HAP-1 (cell line): ENCODE measurements at regions not wholly inside any gene's neighbourhood (a gene's known extent, or its start where the extent isn't known, plus 50 kb on each side); places are given as distances from the start of the nearest gene placed in this dataset.

Experiments used
- DNase-seq, 2 experiments: peaks; one replicate each; pipeline ENCODE4 v3.0.0-alpha.2; 2016 to 2020; ENCODE audit warnings: low spot score in 2 of 2
- H3K27me3 ChIP-seq: fragments of 250-450 bp; sonication (Bioruptor Pico); 2 replicates; pipeline ENCODE4 v1.5.1; 2020; ENCODE audit warnings: low read depth, mild to moderate bottlenecking, moderate library complexity
- H3K36me3 ChIP-seq: fragments of 250-450 bp; sonication (Bioruptor Pico); replicated peaks from 2 replicates; pipeline ENCODE4 v1.5.1; 2020; ENCODE audit warnings: mild to moderate bottlenecking
- H3K4me1 ChIP-seq: fragments of 250-450 bp; sonication (Bioruptor Pico); 2 replicates; pipeline ENCODE4 v1.5.1; 2020; ENCODE audit warnings: mild to moderate bottlenecking
- H3K4me3 ChIP-seq: fragments of 250-450 bp; sonication (Bioruptor Pico); 2 replicates; pipeline ENCODE4 v1.5.1; 2020; ENCODE audit warnings: mild to moderate bottlenecking, moderate library complexity
- H3K9me3 ChIP-seq: fragments of 250-450 bp; sonication (Bioruptor Pico); 2 replicates; pipeline ENCODE4 v1.5.1; 2020; ENCODE audit warnings: mild to moderate bottlenecking, moderate library complexity
- in situ Hi-C: fragments of 300-500 bp; cut with MboI; formaldehyde crosslinking; loops from 3 replicates; pipeline ENCODE4 v1.14.3; 2020; ENCODE audit warnings: low sequenced_read_pairs, inconsistent platforms, mixed read lengths

DNA sequence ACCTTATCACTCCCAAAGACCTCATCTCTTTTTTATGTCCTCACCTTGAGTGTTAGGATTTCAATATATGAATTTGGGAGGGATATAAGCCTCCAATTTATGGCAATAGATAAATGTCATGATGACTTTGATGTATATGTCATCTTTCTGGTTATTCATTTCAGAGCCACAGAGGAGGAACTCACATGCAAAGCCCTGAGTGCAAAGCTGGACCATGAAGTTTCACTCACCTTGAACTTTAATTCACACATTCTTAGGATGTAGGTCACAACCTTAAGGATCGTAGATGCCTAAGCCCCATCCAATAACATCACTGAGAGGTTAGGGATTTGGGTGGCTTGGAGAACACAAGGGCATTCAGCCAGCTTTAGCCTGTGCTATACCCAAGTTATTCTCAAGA, 81.9 kb upstream of the ZPBP start:
- no peaks in the 10 kb centered on the region for H3K36me3 ChIP-seq
- no peaks in the 10 kb centered on the region for H3K9me3 ChIP-seq
- DNase-seq = no peak
- in situ Hi-C loops = no loop called here
- H3K4me1 ChIP-seq = no peaks in the 10 kb centered on the region
- H3K27me3 ChIP-seq = no peaks in the 10 kb centered on the region
- no peak overlapping the region for H3K4me3 ChIP-seq

DNA sequence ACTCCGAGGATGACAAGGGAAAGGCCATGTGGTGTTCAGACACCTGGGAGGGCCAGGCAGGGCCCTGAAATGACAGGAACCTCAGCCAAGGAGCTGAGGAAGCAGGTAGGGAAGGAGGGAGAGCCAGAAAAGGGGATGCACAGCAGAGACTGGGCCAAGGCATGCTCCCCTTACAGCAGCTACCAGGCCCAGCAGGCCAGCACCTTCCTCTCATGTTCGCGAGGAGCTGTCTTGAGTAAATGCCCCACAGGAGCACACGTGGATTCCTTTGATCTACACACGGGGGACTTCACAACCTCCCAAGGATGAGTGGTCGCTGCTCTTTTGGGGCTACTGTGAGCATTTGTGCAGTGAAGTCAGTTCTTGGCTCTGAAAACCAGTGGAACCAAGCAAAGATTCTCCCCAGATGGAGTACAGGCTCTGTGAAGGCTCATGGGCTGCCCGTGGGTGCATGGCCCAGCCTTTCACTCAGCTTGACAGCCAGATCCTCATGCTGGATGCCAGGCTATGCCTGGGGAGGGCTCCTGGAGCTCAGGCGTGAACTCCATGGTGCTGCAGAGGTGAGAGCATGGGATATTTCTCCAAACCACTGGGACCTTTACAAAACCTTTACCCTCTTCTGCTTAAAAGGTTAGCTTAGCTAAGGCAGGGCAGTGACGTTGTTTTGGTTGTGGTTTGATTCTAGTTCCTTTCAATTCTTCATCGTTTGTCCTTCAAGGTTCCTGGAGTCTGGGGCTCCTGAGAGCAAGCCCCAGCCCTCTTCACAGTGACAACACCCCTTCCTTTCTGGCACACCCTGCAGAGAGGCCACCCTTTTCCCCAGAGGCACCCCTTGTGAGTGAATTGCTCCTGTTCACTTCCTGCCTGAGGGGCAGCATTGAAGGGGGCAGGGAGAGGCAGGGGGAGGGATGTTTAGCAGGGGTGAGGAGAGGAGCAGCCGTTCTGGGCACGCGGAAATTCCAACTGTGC, 74.2 kb upstream of the ZPBP start:
- Histone ChIP-seq H3K27me3 (no peaks in the 10 kb centered on the region), H3K36me3 (no peaks in the 10 kb centered on the region), H3K9me3 (no peaks in the 10 kb centered on the region), H3K4me3 (no peak overlapping the region), H3K4me1 (no peaks in the 10 kb centered on the region)
- DNase-seq = no peak
- in situ Hi-C loops = no loop called here

DNA sequence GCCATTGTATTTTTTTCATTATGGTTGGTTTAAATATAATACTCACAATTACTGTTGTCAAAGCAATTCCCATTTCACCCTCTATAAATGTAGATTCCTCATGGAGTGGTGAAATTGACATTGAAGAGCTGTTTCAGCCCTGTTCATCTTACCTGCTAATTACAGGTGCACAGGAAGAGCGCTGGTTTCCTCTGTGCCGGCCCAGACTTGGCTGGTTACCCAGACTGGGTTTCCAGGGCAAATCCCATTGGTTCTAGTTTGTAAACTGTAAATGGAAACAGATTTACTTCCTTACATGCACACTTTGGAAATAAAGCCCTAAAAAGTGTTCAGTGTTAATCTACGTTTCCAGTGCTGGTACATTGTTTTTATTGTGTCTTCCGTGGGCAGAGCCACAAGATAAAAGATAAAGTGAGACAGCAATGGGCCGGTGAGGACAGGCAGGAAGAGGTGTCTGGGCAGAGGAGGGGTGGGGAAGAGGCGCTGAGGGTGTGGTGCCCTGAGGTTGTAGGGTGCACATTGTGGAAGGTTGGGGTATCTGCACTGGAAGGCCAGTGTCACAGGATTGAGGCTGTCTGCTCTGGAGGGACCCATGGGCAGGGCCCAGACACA, 71.6 kb upstream of the ZPBP start:
- no peaks in the 10 kb centered on the region for H3K36me3 ChIP-seq
- H3K9me3 ChIP-seq = no peaks in the 10 kb centered on the region
- no peak for DNase-seq
- in situ Hi-C loops = no loop called here
- H3K4me1 ChIP-seq = no peaks in the 10 kb centered on the region
- no peak overlapping the region for H3K4me3 ChIP-seq
- H3K27me3 ChIP-seq = no peaks in the 10 kb centered on the region

DNA sequence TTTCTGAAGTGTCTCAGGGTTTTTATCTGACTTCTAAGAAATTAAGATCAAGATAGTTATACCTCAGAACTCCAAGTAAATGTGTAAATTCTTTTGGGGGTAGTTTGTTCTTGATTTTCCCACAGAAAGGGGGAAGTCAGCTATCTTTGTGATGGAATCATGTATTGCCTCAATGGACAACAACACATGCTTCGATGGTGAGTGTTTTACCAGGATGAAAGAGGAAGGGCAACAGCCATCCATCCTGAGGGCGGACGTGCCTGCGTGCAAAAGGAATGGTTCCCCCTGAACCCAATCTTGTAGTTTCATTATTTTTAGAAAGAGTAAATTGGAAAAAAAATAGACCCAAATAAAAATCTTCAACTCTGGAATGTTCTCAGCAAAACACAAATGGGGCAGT, 67.2 kb upstream of the ZPBP start:
- Histone ChIP-seq H3K27me3 (no peaks in the 10 kb centered on the region), H3K9me3 (no peaks in the 10 kb centered on the region), H3K4me3 (no peak overlapping the region), H3K36me3 (no peaks in the 10 kb centered on the region), H3K4me1 (no peaks in the 10 kb centered on the region)
- DNase-seq = no peak
- in situ Hi-C loops = no loop called here

DNA sequence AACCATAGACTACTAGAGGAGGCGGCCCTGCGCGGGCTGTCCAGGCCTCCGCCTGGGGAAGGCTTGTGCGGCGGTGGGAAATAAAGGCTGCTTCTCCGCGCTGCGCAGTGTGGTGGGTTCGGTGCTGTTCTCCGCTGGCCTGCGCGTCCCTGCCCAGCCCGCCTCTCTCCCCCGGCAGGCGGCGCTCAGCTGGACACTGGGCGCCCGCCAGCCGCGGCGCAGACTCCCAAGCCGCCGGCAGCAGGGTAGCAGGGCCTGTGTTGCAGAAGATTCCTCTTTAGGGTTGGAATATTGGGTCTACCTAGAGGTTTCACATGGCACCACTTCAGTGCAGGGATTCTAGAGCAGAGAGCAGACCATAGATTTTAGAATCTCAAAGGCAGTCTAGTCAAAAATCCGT, 66.1 kb upstream of the ZPBP start:
- no peaks in the 10 kb centered on the region for H3K27me3 ChIP-seq
- no peak for DNase-seq
- in situ Hi-C loops = no loop called here
- no peak overlapping the region for H3K4me3 ChIP-seq
- H3K9me3 ChIP-seq = no peaks in the 10 kb centered on the region
- no peaks in the 10 kb centered on the region for H3K4me1 ChIP-seq
- H3K36me3 ChIP-seq = no peaks in the 10 kb centered on the region

DNA sequence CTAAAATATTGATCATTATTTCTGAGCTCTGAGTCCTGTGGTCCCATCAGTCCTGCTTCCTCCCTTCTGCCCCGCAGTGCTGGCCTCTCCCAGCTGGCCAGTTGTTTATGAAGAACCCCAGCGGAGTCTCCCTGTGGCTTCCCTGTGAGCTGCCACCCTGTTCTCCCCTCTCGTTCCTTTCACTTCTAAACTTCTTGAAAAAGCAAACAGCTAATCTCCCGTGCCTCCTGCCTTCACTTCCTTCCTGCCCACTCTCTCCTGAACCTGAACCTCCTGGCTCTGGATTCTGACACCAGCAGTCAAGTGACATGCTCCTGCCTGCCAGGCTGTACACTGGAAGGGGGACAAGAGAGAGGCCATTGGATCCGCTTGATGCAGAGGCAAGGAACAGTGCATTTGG, 63.7 kb upstream of the ZPBP start:
- Histone ChIP-seq H3K27me3 (no peaks in the 10 kb centered on the region), H3K4me1 (no peaks in the 10 kb centered on the region), H3K4me3 (no peak overlapping the region), H3K9me3 (no peaks in the 10 kb centered on the region), H3K36me3 (no peaks in the 10 kb centered on the region)
- in situ Hi-C loops = no loop called here
- DNase-seq = no peak

DNA sequence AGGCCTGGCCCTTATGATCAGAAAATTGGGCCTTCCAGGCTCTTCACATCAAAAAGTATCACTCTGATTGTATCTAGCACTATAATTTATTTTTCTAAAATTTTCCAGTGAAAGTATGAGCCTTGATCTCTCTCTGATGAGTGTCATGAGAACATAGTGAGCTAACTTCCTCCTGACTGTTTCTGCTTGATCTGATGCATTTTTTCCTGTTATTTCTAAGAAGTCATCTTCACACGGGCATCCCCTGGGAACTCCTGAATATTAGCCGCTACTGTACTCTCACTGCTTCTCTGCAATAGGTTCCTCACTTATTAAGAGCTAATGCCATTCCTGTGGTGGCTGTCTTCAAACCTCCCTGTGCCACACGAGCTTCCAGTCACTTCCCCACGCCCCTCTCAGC, 63.1 kb upstream of the ZPBP start:
- Histone ChIP-seq H3K27me3 (no peaks in the 10 kb centered on the region), H3K36me3 (no peaks in the 10 kb centered on the region), H3K4me3 (no peak overlapping the region), H3K9me3 (no peaks in the 10 kb centered on the region), H3K4me1 (no peaks in the 10 kb centered on the region)
- no peak for DNase-seq
- in situ Hi-C loops = no loop called here

DNA sequence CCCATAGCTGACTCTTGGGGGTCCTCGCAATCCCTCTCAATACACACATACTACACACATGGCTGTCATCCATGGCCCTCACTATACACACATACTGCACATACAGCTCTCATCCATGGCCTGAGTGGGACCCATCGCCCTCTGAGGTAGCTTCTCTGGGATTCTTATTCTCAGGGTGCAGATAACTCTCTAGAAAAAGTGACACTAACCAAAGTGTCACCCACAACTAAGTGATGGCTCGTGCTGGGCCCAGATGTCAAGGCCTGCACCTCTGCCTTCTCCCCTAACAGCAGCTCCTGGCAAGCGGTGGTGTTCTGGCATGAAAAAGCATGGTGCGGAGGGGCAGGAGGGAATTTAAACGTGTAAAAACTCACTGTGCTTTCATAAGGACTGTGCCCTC, 62.7 kb upstream of the ZPBP start:
- Histone ChIP-seq H3K9me3 (no peaks in the 10 kb centered on the region), H3K4me1 (no peaks in the 10 kb centered on the region), H3K36me3 (no peaks in the 10 kb centered on the region), H3K27me3 (no peaks in the 10 kb centered on the region), H3K4me3 (no peak overlapping the region)
- in situ Hi-C loops = no loop called here
- no peak for DNase-seq

DNA sequence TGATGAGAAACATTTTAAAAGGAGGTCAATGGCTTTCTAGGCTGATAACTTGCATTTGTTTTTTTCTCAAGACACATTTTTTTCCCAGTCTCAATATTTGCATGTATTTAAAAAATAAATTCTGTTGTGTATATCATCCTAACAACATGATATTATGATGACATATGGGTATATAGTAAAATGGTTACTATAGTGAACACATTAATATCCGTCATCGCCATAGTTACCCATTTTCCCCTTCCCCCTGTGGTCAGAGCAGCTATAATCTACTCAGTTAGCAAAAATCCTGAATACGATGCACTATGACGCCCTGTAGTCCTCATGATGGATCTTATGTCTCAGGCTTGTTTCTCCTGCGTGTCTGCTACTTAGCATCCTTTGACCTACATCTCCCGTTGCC, 60.9 kb upstream of the ZPBP start:
- no peak for DNase-seq
- H3K4me1 ChIP-seq = no peaks in the 10 kb centered on the region
- no peaks in the 10 kb centered on the region for H3K36me3 ChIP-seq
- no peaks in the 10 kb centered on the region for H3K9me3 ChIP-seq
- no peak overlapping the region for H3K4me3 ChIP-seq
- in situ Hi-C loops = no loop called here
- no peaks in the 10 kb centered on the region for H3K27me3 ChIP-seq

DNA sequence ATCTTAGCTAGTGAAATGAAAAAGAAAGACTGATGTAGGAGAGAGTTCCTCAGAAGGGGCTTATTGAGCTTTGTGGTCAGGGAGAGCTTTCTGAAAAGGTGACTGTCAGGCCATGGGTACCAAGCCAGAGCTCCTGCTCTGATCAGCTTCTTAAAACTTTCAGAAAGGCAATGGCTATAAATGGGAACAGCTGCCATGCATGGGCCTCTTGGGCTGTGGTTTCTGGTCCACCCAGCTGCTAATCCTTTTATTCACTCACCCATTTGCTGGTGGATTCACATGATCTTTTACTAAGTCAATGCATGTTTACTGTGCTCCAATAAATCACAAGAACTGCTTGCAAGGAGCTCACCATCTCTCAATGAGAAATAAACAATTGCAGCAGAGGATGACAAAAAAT, 60.1 kb upstream of the ZPBP start:
- DNase-seq = no peak
- Histone ChIP-seq H3K27me3 (no peaks in the 10 kb centered on the region), H3K4me1 (no peaks in the 10 kb centered on the region), H3K36me3 (no peaks in the 10 kb centered on the region), H3K9me3 (no peaks in the 10 kb centered on the region), H3K4me3 (no peak overlapping the region)
- in situ Hi-C loops = no loop called here

DNA sequence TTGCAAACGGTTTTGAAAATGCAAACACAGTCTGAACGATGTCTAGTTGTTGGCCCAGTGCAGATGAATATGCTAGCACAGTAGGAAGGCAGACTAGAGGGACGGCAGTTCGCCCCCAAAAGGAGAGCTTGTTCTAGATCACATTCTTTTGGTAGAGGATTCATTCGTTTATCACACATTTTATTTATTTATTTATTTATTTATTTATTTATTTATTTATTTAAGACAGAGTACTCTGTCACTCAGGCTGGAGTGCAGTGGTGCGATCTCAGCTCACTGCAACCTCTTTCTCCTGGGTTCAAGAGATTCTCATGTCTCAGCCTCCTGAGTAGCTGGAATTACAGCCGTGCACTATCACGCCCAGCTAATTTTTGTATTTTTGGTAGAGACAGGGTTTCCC, 59.4 kb upstream of the ZPBP start:
- in situ Hi-C loops = no loop called here
- H3K4me1 ChIP-seq = no peaks in the 10 kb centered on the region

DNA sequence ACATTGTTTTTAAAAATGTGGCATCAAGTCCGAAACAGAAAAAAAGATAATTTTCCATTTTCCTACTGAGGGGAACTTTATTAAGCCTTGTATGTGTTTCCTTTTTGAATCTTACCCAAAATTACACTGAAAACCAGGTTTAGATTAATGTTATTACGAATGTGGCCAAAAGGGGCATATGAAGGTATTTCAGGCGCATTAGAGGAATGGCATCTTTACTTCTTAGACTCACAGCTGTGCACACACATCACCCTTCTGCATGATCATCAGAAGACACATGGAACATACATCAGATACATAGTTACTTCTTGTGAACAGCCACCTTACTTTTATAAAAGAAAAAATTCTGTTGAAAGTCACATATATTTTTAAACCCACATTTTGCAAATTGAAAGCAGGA, 58.6 kb upstream of the ZPBP start:
- in situ Hi-C loops = no loop called here

More for the DNA sequence above, 59.4 kb upstream of the ZPBP start:
- Histone ChIP-seq H3K27me3 (no peaks in the 10 kb centered on the region), H3K9me3 (no peaks in the 10 kb centered on the region), H3K36me3 (no peaks in the 10 kb centered on the region), H3K4me3 (no peak overlapping the region)
- DNase-seq = no peak

DNA sequence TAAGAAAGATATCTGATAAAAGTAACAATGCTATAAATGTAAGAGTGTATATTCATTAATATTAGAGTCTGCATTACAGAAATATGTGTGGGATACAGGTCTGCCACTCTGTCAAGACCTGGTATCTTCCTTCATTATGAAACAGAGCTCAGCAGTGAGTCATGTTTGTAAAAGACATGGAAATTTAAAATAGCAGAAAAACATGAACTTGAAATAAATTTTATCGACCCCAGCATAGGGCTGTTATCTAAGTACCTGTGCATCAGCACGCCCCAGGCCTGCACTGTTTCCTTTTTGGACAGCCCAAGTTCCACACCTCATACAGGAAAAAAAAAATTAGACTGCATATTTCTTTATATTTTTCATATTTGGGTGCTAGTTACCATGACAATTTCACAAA, 58.0 kb upstream of the ZPBP start:
- Histone ChIP-seq H3K4me3 (no peak overlapping the region), H3K36me3 (no peaks in the 10 kb centered on the region), H3K9me3 (no peaks in the 10 kb centered on the region), H3K27me3 (no peaks in the 10 kb centered on the region), H3K4me1 (no peaks in the 10 kb centered on the region)
- in situ Hi-C loops = no loop called here
- DNase-seq = no peak

More for the DNA sequence above, 58.6 kb upstream of the ZPBP start:
- DNase-seq = no peak
- Histone ChIP-seq H3K4me1 (no peaks in the 10 kb centered on the region), H3K9me3 (no peaks in the 10 kb centered on the region), H3K4me3 (no peak overlapping the region), H3K27me3 (no peaks in the 10 kb centered on the region), H3K36me3 (no peaks in the 10 kb centered on the region)

DNA sequence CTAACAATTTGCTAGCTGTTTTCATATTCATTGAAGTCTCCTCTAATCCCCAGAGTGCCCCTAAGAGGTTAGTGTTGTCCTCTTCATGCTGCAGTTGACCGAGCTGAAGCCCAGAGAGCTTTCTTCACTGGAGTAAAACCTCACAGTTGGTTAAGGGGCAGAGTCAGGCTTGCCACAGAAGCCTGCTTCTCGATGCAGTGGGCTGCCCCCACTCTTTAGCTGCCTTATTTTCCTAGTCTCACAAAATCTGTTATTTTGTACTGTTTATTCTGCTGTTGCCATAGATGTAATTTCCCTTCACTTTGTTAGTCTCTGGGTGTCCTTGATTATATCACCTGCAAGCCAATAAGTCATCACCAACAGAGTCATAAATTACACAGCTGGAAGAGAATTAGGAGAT, 56.3 kb upstream of the ZPBP start:
- Histone ChIP-seq H3K4me1 (no peaks in the 10 kb centered on the region), H3K4me3 (no peak overlapping the region), H3K9me3 (no peaks in the 10 kb centered on the region), H3K36me3 (no peaks in the 10 kb centered on the region), H3K27me3 (no peaks in the 10 kb centered on the region)
- in situ Hi-C loops = loop anchor here (25.0 kb wide), 1 partner anchor 1213 kb away; no protein-coding TSS in a partner anchor
- no peak for DNase-seq
